Sigmoid colon (tissue), 4 donors: ENCODE measurements at regions not wholly inside any gene's neighbourhood (a gene's known extent, or its start where the extent isn't known, plus 50 kb on each side); places are given as distances from the start of the nearest gene placed in this dataset.

Source experiments
- EP300 ChIP-seq, 4 donors: sonication (generic); formaldehyde crosslinking; IDR thresholded peaks; one replicate each; pipeline ENCODE4 v1.6.1; 2017; ENCODE audit warnings: antibody characterized with exemption in 4 of 4
- TF ChIP-seq, protein P1 (sequence below), 4 experiments: fragments of 450-650 bp in 3 of 4; fragments of 200-600 bp in 1 of 4; IDR thresholded peaks; one replicate each; pipeline ENCODE4 v1.5.1; 2016 to 2019; ENCODE audit warnings: antibody characterized with exemption in 4 of 4, mild to moderate bottlenecking in 3 of 4, moderate library complexity in 2 of 4

DNA sequence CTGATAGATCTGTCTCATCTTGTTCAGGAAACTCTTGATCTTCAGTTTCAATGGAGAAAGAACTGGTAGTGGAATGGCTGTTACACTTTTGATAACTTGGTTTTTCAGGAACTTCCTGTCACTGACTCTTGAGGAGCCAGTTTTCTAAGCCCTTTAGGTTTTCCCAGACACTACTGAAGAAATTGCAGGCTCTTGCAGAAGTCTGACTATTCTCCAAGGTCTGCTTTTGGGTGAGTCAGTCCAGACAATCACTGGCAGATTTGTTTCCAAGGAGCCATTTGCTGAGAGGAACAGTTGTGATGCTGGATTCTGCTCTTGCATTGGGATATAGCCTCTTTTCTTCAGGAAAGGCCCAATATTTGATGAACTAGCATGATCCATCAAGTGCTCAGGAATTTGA is 468.0 kb downstream of the FUT8 start:
- TF ChIP-seq, protein P1, sequence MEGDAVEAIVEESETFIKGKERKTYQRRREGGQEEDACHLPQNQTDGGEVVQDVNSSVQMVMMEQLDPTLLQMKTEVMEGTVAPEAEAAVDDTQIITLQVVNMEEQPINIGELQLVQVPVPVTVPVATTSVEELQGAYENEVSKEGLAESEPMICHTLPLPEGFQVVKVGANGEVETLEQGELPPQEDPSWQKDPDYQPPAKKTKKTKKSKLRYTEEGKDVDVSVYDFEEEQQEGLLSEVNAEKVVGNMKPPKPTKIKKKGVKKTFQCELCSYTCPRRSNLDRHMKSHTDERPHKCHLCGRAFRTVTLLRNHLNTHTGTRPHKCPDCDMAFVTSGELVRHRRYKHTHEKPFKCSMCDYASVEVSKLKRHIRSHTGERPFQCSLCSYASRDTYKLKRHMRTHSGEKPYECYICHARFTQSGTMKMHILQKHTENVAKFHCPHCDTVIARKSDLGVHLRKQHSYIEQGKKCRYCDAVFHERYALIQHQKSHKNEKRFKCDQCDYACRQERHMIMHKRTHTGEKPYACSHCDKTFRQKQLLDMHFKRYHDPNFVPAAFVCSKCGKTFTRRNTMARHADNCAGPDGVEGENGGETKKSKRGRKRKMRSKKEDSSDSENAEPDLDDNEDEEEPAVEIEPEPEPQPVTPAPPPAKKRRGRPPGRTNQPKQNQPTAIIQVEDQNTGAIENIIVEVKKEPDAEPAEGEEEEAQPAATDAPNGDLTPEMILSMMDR (IDR thresholded peaks at IDR 0.05): no peak
- TF ChIP-seq EP300 (IDR thresholded peaks at IDR 0.05): no peak
